ENCODE measurements at regions not wholly inside any gene's neighbourhood (a gene's known extent, or its start where the extent isn't known, plus 50 kb on each side); places are given as distances from the start of the nearest gene placed in this dataset.

DNA sequence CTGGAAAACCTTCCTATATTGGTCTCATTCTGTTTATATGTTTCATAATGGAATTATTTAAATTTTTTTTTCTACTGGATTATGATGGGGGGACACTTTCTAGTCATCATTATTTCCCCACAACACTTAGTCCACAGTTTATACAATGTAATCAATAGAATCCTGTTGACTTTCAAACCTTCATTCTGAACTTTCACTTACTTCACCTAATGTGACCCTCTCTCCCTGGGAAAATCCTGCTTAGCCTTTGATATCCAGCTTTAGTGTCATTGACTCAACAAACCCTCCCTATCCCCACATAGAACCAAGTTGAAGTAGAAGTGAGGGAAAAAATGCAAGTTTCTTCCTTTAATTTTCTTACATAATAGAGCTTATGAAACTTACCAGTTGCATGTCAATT, 666.0 kb downstream of the MECOM start:
- CTCF ChIA-PET, result interaction anchor here (1.0 kb wide), 1 partner anchor 150 kb away, joined by 3 read pairs; no protein-coding TSS in a partner anchor

More for the DNA sequence above, 666.0 kb downstream of the MECOM start:
- no peaks in the 10 kb centered on the region for H3K9me3 ChIP-seq
- H3K27me3 ChIP-seq (ENCODE audit: insufficient read depth), result no peaks in the 10 kb centered on the region
- H3K36me3 ChIP-seq (replicated peaks in 1 of 2; ENCODE audit: control insufficient read depth in 1 of 2, insufficient read depth in 2 of 2, low read length in 1 of 2), result no peaks in the 10 kb centered on the region
- no peak overlapping the region for H3K9ac ChIP-seq
- no peaks in the 10 kb centered on the region for H4K20me1 ChIP-seq (ENCODE audit: insufficient read depth)
- no peaks in the 10 kb centered on the region for H3K4me1 ChIP-seq (ENCODE audit: control insufficient read depth in 1 of 2, insufficient read depth in 2 of 2, low read depth in 1 of 2, low read length in 1 of 2)
- no peaks in the 10 kb centered on the region for H3K79me2 ChIP-seq (ENCODE audit: insufficient read depth)
- H3K9me2 ChIP-seq, result 0 out of 2 replicates have a peak, but pooled peaks cover 3% of the 10 kb centered on the region
- H3K27ac ChIP-seq (ENCODE audit: low read depth in 2 of 2, low read length in 1 of 2), result no peak overlapping the region
- no peaks in the 10 kb centered on the region for H3F3A ChIP-seq (replicated peaks; ENCODE audit: insufficient read depth)
- H3K4me2 ChIP-seq, result no peak overlapping the region
- H3K4me3 ChIP-seq (ENCODE audit: low read depth in 2 of 2, low read length in 1 of 2), result no peak overlapping the region
- no peak for DNase-seq
- POLR2A ChIA-PET, result no interaction called here
- TF ChIP-seq, protein P1, sequence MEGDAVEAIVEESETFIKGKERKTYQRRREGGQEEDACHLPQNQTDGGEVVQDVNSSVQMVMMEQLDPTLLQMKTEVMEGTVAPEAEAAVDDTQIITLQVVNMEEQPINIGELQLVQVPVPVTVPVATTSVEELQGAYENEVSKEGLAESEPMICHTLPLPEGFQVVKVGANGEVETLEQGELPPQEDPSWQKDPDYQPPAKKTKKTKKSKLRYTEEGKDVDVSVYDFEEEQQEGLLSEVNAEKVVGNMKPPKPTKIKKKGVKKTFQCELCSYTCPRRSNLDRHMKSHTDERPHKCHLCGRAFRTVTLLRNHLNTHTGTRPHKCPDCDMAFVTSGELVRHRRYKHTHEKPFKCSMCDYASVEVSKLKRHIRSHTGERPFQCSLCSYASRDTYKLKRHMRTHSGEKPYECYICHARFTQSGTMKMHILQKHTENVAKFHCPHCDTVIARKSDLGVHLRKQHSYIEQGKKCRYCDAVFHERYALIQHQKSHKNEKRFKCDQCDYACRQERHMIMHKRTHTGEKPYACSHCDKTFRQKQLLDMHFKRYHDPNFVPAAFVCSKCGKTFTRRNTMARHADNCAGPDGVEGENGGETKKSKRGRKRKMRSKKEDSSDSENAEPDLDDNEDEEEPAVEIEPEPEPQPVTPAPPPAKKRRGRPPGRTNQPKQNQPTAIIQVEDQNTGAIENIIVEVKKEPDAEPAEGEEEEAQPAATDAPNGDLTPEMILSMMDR (IDR thresholded peaks at IDR 0.05), result no peak
- no peak for TF ChIP-seq ELF1 (IDR thresholded peaks at IDR 0.05)
- TF ChIP-seq MEF2A (IDR thresholded peaks at IDR 0.05; ENCODE audit: borderline replicate concordance, low read depth), result no peak
- TF ChIP-seq, protein P2, sequence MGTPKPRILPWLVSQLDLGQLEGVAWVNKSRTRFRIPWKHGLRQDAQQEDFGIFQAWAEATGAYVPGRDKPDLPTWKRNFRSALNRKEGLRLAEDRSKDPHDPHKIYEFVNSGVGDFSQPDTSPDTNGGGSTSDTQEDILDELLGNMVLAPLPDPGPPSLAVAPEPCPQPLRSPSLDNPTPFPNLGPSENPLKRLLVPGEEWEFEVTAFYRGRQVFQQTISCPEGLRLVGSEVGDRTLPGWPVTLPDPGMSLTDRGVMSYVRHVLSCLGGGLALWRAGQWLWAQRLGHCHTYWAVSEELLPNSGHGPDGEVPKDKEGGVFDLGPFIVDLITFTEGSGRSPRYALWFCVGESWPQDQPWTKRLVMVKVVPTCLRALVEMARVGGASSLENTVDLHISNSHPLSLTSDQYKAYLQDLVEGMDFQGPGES (IDR thresholded peaks at IDR 0.05; ENCODE audit: low read depth, low read length), result no peak
- TF ChIP-seq REST (IDR thresholded peaks at IDR 0.05; ENCODE audit: low read depth, low read length), result no peak
- TF ChIP-seq SMC3 (IDR thresholded peaks at IDR 0.05; ENCODE audit: low read depth, low read length), result no peak
- no peak for TF ChIP-seq YY1 (IDR thresholded peaks at IDR 0.05; ENCODE audit: low read depth)
- TF ChIP-seq, protein P3, sequence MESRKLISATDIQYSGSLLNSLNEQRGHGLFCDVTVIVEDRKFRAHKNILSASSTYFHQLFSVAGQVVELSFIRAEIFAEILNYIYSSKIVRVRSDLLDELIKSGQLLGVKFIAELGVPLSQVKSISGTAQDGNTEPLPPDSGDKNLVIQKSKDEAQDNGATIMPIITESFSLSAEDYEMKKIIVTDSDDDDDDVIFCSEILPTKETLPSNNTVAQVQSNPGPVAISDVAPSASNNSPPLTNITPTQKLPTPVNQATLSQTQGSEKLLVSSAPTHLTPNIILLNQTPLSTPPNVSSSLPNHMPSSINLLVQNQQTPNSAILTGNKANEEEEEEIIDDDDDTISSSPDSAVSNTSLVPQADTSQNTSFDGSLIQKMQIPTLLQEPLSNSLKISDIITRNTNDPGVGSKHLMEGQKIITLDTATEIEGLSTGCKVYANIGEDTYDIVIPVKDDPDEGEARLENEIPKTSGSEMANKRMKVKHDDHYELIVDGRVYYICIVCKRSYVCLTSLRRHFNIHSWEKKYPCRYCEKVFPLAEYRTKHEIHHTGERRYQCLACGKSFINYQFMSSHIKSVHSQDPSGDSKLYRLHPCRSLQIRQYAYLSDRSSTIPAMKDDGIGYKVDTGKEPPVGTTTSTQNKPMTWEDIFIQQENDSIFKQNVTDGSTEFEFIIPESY (IDR thresholded peaks at IDR 0.05; ENCODE audit: borderline replicate concordance, low read depth), result no peak
- no peak for TF ChIP-seq TCF12 (IDR thresholded peaks at IDR 0.05)
- TF ChIP-seq FOSL2 (IDR thresholded peaks at IDR 0.05; ENCODE audit: borderline replicate concordance, low read depth), result no peak
- TF ChIP-seq FOXJ3 (CRISPR knock-in tag; IDR thresholded peaks at IDR 0.05), result no peak
- TF ChIP-seq RXRA (IDR thresholded peaks at IDR 0.05; ENCODE audit: borderline replicate concordance, low read depth), result no peak
- no peak for TF ChIP-seq EZH2phosphoT487 (IDR thresholded peaks at IDR 0.05; ENCODE audit: borderline replicate concordance, low read depth)
- no peak for TF ChIP-seq USF1 (IDR thresholded peaks at IDR 0.05; ENCODE audit: borderline replicate concordance, low read depth)
- no peak for TF ChIP-seq NRF1 (IDR thresholded peaks at IDR 0.05; ENCODE audit: low read depth, low read length)
- no peak for TF ChIP-seq RAD21 (IDR thresholded peaks at IDR 0.05; ENCODE audit: low read length)
- no peak for TF ChIP-seq GABPA (IDR thresholded peaks at IDR 0.05; ENCODE audit: low read depth)
- no peak for TF ChIP-seq PBX3 (IDR thresholded peaks at IDR 0.05)
- no peak for TF ChIP-seq TEAD4 (IDR thresholded peaks at IDR 0.05; ENCODE audit: borderline replicate concordance, insufficient read depth)
- no peak for TF ChIP-seq JUND (IDR thresholded peaks at IDR 0.05)
- H2AFZ ChIP-seq (ENCODE audit: low read depth), result no peak overlapping the region

All from SK-N-SH (cell line).